ENCODE measurements at regions not wholly inside any gene's neighbourhood (a gene's known extent, or its start where the extent isn't known, plus 50 kb on each side); places are given as distances from the start of the nearest gene placed in this dataset.

DNA sequence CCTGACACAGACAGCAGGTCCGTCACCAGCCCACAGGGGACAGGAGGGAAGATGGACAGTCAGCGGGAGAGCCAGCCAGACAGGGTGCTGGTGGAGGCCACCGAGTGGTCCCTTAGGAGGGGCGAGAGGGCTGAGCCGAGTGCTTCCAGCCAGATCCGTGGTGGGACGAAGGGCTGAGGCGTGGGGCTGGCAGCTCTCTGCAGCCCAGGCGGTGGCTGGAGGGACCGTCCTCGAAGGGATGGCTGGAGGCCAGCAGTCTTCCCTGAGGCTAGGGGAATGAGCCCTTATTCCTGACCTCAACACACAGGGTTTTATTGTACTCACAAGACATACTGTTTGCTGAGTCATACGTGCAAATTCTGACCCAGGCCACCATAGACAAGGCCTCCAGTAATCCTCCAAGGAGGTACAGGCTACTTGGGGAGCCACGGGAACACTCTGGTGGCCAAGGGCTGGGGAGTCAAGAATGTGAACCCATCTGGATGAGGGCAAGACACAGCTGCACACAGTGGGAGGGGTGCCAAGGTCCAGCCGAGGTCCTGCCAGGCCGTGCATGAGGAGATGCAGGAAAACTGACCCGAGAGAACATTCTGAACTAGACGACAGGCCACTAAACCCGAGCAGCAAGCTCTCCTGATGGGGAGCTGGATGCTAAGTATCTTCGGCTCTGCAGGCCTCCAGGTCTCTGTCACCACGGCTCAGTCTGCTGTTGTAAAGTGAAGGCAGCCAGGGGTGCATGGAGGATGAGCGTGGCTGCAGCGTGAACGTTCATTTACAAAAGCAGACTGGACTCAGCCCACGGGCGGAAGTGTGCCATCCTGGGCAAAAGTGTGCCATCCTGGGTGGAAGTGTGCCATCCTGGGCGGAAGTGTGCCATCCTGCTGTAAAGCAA, 242.5 kb downstream of the TTLL2 start:
- Histone ChIP-seq H3K36me3 (ENCODE audit: control insufficient read depth in 2 of 2, insufficient read depth in 1 of 2, low read length in 2 of 2) (no peaks in the 10 kb centered on the region), H3K27ac (ENCODE audit: extremely low read depth, low read depth, low read length) (no peak overlapping the region), H3K9me3 (ENCODE audit: control insufficient read depth, insufficient read depth, low read depth, low read length) (no peaks in the 10 kb centered on the region), H3K4me3 (ENCODE audit: low read depth, low read length) (no peak overlapping the region), H3K4me1 (ENCODE audit: control insufficient read depth, insufficient read depth, low read length) (no peaks in the 10 kb centered on the region)
- TF ChIP-seq RBAK (tag by site-specific recombination; IDR thresholded peaks at IDR 0.05) (no peak), ZIC2 (tag by site-specific recombination; IDR thresholded peaks at IDR 0.05) (no peak), ZNF571 (tag by site-specific recombination; IDR thresholded peaks at IDR 0.05) (no peak), ZNF112 (tag by site-specific recombination; IDR thresholded peaks at IDR 0.05) (no peak), ZNF132 (tag by site-specific recombination; IDR thresholded peaks at IDR 0.05; ENCODE audit: borderline replicate concordance) (no peak), YY2 (tag by site-specific recombination; IDR thresholded peaks at IDR 0.05) (no peak), YY1 (tag by site-specific recombination; IDR thresholded peaks at IDR 0.05) (no peak), ZNF133 (tag by site-specific recombination; IDR thresholded peaks at IDR 0.05) (no peak), MYNN (tag by site-specific recombination; IDR thresholded peaks at IDR 0.05; ENCODE audit: borderline replicate concordance) (no peak), ZNF184 (tag by site-specific recombination; IDR thresholded peaks at IDR 0.05) (no peak), ZFP3 (tag by site-specific recombination; IDR thresholded peaks at IDR 0.05; ENCODE audit: low read depth) (no peak), ZNF221 (tag by site-specific recombination; IDR thresholded peaks at IDR 0.05; ENCODE audit: borderline replicate concordance) (no peak)
- ChIA-PET CTCF (no interaction called here), POLR2A (no interaction called here)

GRCh38 chr6:167568407-167569024, 243.6 kb downstream of the TTLL2 start:
- TF ChIP-seq SP3 (tag by site-specific recombination; IDR thresholded peaks at IDR 0.05) = no peak
- no peak for TF ChIP-seq ZNF645 (tag by site-specific recombination; IDR thresholded peaks at IDR 0.05)
- TF ChIP-seq ZNF629 (tag by site-specific recombination; IDR thresholded peaks at IDR 0.05) = no peak
- no peak for TF ChIP-seq BCL11B (tag by site-specific recombination; IDR thresholded peaks at IDR 0.05; ENCODE audit: low read depth)
- no peak for TF ChIP-seq ZNF350 (tag by site-specific recombination; IDR thresholded peaks at IDR 0.05)
- TF ChIP-seq ZNF433 (tag by site-specific recombination; IDR thresholded peaks at IDR 0.05; ENCODE audit: low read depth) = no peak
- no peak for TF ChIP-seq ZNF571 (tag by site-specific recombination; IDR thresholded peaks at IDR 0.05)
- no peak for TF ChIP-seq ZNF677 (tag by site-specific recombination; IDR thresholded peaks at IDR 0.05)
- TF ChIP-seq, protein P1, sequence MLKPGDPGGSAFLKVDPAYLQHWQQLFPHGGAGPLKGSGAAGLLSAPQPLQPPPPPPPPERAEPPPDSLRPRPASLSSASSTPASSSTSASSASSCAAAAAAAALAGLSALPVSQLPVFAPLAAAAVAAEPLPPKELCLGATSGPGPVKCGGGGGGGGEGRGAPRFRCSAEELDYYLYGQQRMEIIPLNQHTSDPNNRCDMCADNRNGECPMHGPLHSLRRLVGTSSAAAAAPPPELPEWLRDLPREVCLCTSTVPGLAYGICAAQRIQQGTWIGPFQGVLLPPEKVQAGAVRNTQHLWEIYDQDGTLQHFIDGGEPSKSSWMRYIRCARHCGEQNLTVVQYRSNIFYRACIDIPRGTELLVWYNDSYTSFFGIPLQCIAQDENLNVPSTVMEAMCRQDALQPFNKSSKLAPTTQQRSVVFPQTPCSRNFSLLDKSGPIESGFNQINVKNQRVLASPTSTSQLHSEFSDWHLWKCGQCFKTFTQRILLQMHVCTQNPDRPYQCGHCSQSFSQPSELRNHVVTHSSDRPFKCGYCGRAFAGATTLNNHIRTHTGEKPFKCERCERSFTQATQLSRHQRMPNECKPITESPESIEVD (tag by site-specific recombination; IDR thresholded peaks at IDR 0.05) = no peak
- no peak for TF ChIP-seq ZNF239 (tag by site-specific recombination; IDR thresholded peaks at IDR 0.05)
- no peak for TF ChIP-seq RBAK (tag by site-specific recombination; IDR thresholded peaks at IDR 0.05)
- TF ChIP-seq, protein P2, sequence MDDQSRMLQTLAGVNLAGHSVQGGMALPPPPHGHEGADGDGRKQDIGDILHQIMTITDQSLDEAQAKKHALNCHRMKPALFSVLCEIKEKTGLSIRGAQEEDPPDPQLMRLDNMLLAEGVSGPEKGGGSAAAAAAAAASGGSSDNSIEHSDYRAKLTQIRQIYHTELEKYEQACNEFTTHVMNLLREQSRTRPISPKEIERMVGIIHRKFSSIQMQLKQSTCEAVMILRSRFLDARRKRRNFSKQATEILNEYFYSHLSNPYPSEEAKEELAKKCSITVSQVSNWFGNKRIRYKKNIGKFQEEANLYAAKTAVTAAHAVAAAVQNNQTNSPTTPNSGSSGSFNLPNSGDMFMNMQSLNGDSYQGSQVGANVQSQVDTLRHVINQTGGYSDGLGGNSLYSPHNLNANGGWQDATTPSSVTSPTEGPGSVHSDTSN (CRISPR knock-in tag; IDR thresholded peaks at IDR 0.05) = no peak
- no peak overlapping the region for H3K27ac ChIP-seq (ENCODE audit: extremely low read depth, low read depth, low read length)
- no peak overlapping the region for H3K4me3 ChIP-seq (ENCODE audit: low read depth, low read length)
- POLR2A ChIA-PET = no interaction called here
- CTCF ChIA-PET = interaction anchor here (0.6 to 0.7 kb wide), 3 partner anchors 93 to 455 kb away, joined by 3 read pairs; no protein-coding TSS in a partner anchor
- no peaks in the 10 kb centered on the region for H3K4me1 ChIP-seq (ENCODE audit: control insufficient read depth, insufficient read depth, low read length)
- H3K36me3 ChIP-seq (ENCODE audit: control insufficient read depth in 2 of 2, insufficient read depth in 1 of 2, low read length in 2 of 2) = no peaks in the 10 kb centered on the region
- no peaks in the 10 kb centered on the region for H3K9me3 ChIP-seq (ENCODE audit: control insufficient read depth, insufficient read depth, low read depth, low read length)

All from HEK293 (cell line).